Ramos (cell line): ENCODE measurements at regions not wholly inside any gene's neighbourhood (a gene's known extent, or its start where the extent isn't known, plus 50 kb on each side); places are given as distances from the start of the nearest gene placed in this dataset.

Experiments
- in situ Hi-C: fragments of 300-500 bp; cut with MboI; formaldehyde crosslinking; loops from one replicate; pipeline ENCODE4 v1.14.3; 2022; ENCODE audit warnings: low sequenced_read_pairs; ENCODE audit not compliant: unreplicated experiment

DNA sequence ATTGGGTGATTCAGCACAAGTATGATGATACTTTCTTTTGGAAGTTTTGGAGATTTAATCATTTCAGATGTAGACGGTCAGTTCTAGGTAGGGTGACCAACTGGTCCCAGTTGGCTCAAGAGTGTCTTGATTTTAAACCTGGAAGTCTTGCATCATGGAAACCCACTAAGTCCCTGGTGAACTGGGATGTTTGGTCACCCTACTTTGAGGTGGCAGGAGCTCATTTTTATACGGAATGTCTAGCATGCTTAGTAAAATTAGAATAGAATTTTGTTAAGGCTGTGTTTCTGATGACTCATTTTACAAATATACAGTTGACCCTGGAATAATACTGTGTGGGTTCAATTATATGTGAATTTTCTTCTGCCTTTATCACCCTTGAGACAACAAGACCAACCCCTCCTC is 61.5 kb upstream of the DOCK10 start:
- in situ Hi-C loops = no loop called here

DNA sequence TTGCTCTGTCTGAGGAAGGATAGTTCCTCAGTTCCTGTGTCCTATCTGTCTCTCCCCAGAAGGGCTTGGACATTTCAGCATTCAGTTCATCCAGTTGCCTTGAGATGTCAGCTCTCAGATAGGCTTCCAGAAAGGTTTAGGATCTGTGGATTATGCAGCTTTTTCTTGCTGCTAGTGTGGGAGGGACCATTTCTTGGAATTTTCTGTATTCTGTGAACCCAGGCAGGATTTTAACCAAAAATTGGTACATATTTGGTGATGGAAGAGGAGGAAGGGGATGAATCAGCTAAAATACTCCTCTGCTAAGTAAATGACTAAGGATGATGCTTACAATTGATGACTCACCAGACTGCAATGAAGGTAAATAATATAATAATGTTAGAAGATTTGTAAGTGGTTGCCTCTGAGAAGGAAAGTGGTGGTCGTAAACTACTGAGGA is 58.6 kb upstream of the DOCK10 start:
- in situ Hi-C loops = no loop called here

DNA sequence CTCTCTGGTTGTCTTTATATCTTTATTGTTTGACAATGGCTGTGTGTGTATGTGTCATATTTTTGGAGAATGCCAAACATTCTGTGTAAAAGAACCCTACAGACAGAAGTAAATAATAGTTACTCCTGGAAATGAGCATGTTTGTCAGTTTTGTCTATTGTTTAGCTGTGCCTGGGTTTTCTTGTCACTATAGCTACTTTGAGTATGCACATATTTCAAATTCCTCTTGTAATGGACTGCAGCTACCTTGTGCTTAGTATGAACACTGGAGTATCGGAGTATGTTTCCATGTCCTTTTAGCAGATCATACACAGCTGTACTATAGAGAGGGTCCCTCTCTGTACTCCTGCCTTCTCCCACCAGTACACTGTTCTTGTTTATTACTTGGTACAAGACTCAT is 58.0 kb upstream of the DOCK10 start:
- in situ Hi-C loops = no loop called here

DNA sequence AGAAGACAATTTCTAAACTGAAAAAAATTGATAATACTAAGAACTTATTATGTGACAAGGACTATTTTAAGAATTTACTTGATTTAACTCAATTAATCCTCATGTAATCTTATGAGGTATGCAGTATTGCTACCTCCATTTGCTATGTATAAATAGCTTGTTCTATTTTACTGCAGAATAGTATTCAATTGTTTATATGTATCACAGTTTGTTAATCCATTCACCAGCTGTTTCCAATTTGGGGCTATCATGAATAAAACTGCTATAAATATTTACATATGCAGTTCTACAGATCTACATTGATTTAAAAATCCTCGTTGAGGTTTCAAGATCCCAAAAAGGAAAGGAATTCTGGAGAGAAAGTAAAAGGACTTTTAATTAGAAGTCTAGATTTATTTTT is 54.8 kb upstream of the DOCK10 start:
- in situ Hi-C loops = no loop called here
